NCI-H524 treated with DMSO at 0.1 percent for 48 hours (cell line): ENCODE measurements at regions not wholly inside any gene's neighbourhood (a gene's known extent, or its start where the extent isn't known, plus 50 kb on each side); places are given as distances from the start of the nearest gene placed in this dataset.

Source experiments
- DNase-seq: peaks from one replicate; lab custom pipeline; 2025; lab: John Stamatoyannopoulos, UW

GRCh38 chr14:84646786-84647500 lies 883.0 kb upstream of the FLRT2 start:
- no peak for DNase-seq

GRCh38 chr14:84655014-84655413 lies 874.9 kb upstream of the FLRT2 start:
- DNase-seq, result peak; percentile 42

GRCh38 chr14:84657911-84658310 lies 872.0 kb upstream of the FLRT2 start:
- DNase-seq, result no peak

- no peak for DNase-seq
Observed at GRCh38 chr14:84670796-84671195, 859.1 kb upstream of the FLRT2 start.

GRCh38 chr14:84671776-84672175 lies 858.2 kb upstream of the FLRT2 start:
- no peak for DNase-seq

- no peak for DNase-seq
Observed at GRCh38 chr14:84674636-84675035, 855.3 kb upstream of the FLRT2 start.

GRCh38 chr14:84686550-84686949 lies 843.4 kb upstream of the FLRT2 start:
- DNase-seq, result no peak

GRCh38 chr14:84688297-84689025 lies 841.5 kb upstream of the FLRT2 start:
- no peak for DNase-seq

- DNase-seq, result no peak
Observed at GRCh38 chr14:84694161-84694560, 835.8 kb upstream of the FLRT2 start.

- DNase-seq, result no peak
Observed at GRCh38 chr14:84704601-84705000, 825.3 kb upstream of the FLRT2 start.

- peak; percentile 85 for DNase-seq
Observed at GRCh38 chr14:84707830-84708229, 822.1 kb upstream of the FLRT2 start.

- DNase-seq, result no peak
Observed at GRCh38 chr14:84708865-84709264, 821.1 kb upstream of the FLRT2 start.

GRCh38 chr14:84726471-84726870 lies 803.5 kb upstream of the FLRT2 start:
- DNase-seq, result no peak

- DNase-seq, result no peak
Observed at GRCh38 chr14:84749191-84749955, 780.6 kb upstream of the FLRT2 start.

- DNase-seq, result no peak
Observed at GRCh38 chr14:84750284-84750683, 779.7 kb upstream of the FLRT2 start.

GRCh38 chr14:84750763-84751554 lies 779.0 kb upstream of the FLRT2 start:
- no peak for DNase-seq

- no peak for DNase-seq
Observed at GRCh38 chr14:84751745-84752144, 778.2 kb upstream of the FLRT2 start.

GRCh38 chr14:84760489-84761126 lies 769.3 kb upstream of the FLRT2 start:
- no peak for DNase-seq

- no peak for DNase-seq
Observed at GRCh38 chr14:84767434-84767833, 762.5 kb upstream of the FLRT2 start.

GRCh38 chr14:84770030-84770429 lies 759.9 kb upstream of the FLRT2 start:
- DNase-seq, result no peak

- DNase-seq, result no peak
Observed at GRCh38 chr14:84777356-84777755, 752.6 kb upstream of the FLRT2 start.

- no peak for DNase-seq
Observed at GRCh38 chr14:84782902-84783301, 747.0 kb upstream of the FLRT2 start.
